ENCODE measurements at regions not wholly inside any gene's neighbourhood (a gene's known extent, or its start where the extent isn't known, plus 50 kb on each side); places are given as distances from the start of the nearest gene placed in this dataset.

DNA sequence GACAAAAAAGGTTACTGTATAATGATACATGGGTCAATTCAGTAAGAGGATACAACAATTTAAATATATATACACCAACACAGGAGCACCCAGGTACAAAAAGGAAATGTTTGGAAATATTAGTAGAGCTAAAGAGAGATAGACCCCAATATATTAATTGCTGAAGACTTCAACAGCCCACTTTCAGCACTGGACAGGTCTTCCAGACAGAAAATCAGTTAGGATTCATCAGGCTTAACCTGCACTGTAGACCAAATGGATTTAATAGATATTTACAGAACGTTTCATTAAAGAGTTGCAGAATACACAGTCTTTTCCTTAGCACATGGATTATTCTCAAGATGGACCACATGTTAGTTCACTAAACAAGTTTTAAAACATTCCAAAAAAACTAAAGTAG is 845.9 kb upstream of the GBE1 start:
- intact Hi-C loops (cut with DNase I): no loop called here
- no peak for TF ChIP-seq POLR2A (IDR thresholded peaks at IDR 0.05)
- TF ChIP-seq, protein P1, sequence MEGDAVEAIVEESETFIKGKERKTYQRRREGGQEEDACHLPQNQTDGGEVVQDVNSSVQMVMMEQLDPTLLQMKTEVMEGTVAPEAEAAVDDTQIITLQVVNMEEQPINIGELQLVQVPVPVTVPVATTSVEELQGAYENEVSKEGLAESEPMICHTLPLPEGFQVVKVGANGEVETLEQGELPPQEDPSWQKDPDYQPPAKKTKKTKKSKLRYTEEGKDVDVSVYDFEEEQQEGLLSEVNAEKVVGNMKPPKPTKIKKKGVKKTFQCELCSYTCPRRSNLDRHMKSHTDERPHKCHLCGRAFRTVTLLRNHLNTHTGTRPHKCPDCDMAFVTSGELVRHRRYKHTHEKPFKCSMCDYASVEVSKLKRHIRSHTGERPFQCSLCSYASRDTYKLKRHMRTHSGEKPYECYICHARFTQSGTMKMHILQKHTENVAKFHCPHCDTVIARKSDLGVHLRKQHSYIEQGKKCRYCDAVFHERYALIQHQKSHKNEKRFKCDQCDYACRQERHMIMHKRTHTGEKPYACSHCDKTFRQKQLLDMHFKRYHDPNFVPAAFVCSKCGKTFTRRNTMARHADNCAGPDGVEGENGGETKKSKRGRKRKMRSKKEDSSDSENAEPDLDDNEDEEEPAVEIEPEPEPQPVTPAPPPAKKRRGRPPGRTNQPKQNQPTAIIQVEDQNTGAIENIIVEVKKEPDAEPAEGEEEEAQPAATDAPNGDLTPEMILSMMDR (IDR thresholded peaks at IDR 0.05): no peak
- no peak overlapping the region for H3K4me3 ChIP-seq
- no peak for ATAC-seq
- H3K36me3 ChIP-seq: no peaks in the 10 kb centered on the region
- WGBS, 4 donors: 67 to 78% (median 71%) methylated on average over 1 of the region's 1 CpG
- H3K27me3 ChIP-seq: no peaks in the 10 kb centered on the region
- DNase-seq: no peak
- no peaks in the 10 kb centered on the region for H3K4me1 ChIP-seq
- no peak overlapping the region for H3K27ac ChIP-seq
- H3K9me3 ChIP-seq: peaks cover 0 to 13% (median 2%) of the 10 kb centered on the region in 12 donors

DNA sequence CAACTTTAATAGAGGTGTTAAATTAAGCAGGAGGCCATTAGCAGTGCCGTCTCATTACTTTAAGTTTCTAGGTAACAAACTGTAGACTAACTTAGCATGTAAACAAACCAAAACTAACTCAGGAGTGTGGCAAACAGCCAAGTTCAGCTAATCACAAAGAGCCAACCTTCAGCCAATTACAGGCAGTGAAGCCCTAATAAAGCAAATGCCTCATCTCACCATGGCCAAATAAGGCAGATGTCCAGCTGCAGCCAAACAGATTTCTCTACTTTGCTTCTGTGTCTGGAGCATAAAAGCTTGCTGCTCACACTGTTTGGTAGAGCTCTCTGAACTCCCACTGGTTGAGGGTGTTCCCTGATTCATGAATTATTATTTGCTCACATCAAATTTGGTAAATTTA is 835.4 kb upstream of the GBE1 start:
- H3K9me3 ChIP-seq: peaks cover 0 to 17% (median 11%) of the 10 kb centered on the region in 12 donors
- H3K27me3 ChIP-seq: no peaks in the 10 kb centered on the region
- no peak overlapping the region for H3K4me3 ChIP-seq
- ATAC-seq (no peak), DNase-seq (no peak)
- no peaks in the 10 kb centered on the region for H3K4me1 ChIP-seq
- 70 to 87% (median 75%) methylated on average over 1 of the region's 1 CpG for WGBS, 4 donors
- no peak for TF ChIP-seq POLR2A (IDR thresholded peaks at IDR 0.05)
- TF ChIP-seq, protein P1 (IDR thresholded peaks at IDR 0.05): no peak
- H3K27ac ChIP-seq: no peak overlapping the region
- H3K36me3 ChIP-seq: no peaks in the 10 kb centered on the region
- intact Hi-C loops (cut with DNase I): no loop called here

DNA sequence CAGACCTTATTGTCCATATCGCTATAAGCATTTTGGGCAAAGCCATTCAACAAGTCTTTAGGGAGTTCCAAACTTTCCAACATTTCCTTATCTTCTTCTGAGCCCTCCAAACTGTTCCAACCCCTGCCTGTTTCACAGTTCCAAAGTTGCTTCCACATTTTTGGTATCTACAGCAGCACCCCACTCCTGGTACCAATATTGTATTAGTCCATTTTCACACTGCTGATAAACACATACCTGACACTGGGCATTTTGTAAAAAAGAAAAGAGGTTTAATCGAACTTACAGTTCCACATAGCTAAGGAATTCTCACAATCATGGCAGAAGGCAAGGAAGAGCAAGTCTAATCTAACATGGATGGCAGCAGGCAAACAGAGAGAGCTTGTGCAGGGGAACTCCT is 834.1 kb upstream of the GBE1 start:
- no peaks in the 10 kb centered on the region for H3K36me3 ChIP-seq
- H3K4me3 ChIP-seq: no peak overlapping the region
- peaks cover 0 to 17% (median 11%) of the 10 kb centered on the region in 12 donors for H3K9me3 ChIP-seq
- no peaks in the 10 kb centered on the region for H3K4me1 ChIP-seq
- intact Hi-C loops (cut with DNase I): no loop called here
- TF ChIP-seq POLR2A (IDR thresholded peaks at IDR 0.05): no peak
- TF ChIP-seq, protein P1 (IDR thresholded peaks at IDR 0.05): no peak
- H3K27me3 ChIP-seq: no peaks in the 10 kb centered on the region
- DNase-seq (no peak), ATAC-seq (no peak)
- no peak overlapping the region for H3K27ac ChIP-seq
- WGBS, 4 donors: 78 to 85% (median 81%) methylated on average over 2 of the region's 2 CpGs

DNA sequence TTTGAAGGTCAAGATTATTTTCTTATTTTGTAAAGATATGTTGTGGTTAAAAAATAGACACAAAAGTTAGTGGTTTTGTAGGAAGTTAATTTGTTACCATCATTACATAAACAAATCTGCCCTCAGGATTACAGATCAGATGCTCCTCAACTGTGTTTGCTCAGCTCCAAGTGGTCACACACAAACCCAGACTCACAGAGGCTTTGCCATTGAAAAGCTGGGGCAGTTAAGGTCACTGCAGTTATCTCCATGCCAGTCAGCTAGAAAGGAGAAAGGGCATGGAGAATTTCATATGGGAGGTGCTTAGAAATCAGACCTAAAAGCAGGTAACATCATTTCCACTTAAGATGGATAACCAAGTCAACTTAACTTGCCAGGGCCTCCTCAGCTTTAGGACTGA is 825.7 kb upstream of the GBE1 start:
- Histone ChIP-seq H3K27ac (no peak overlapping the region), H3K27me3 (no peaks in the 10 kb centered on the region), H3K4me3 (no peak overlapping the region), H3K36me3 (no peaks in the 10 kb centered on the region), H3K9me3 (no peaks in the 10 kb centered on the region), H3K4me1 (no peaks in the 10 kb centered on the region)
- TF ChIP-seq, protein P1 (IDR thresholded peaks at IDR 0.05): no peak
- no peak for TF ChIP-seq POLR2A (IDR thresholded peaks at IDR 0.05)
- intact Hi-C loops (cut with DNase I): no loop called here
- DNase-seq (no peak), ATAC-seq (no peak)

Data from heart left ventricle (tissue), 16 donors.